GM19372 (cell line): ENCODE measurements at regions not wholly inside any gene's neighbourhood (a gene's known extent, or its start where the extent isn't known, plus 50 kb on each side); places are given as distances from the start of the nearest gene placed in this dataset.

Source experiments
- ATAC-seq: cut with Tn5 transposase; IDR thresholded peaks from one replicate; pipeline ENCODE4 v1.9.1; 2021; ENCODE audit warnings: mild to moderate bottlenecking, low read depth, moderate library complexity; ENCODE audit not compliant: unreplicated experiment

DNA sequence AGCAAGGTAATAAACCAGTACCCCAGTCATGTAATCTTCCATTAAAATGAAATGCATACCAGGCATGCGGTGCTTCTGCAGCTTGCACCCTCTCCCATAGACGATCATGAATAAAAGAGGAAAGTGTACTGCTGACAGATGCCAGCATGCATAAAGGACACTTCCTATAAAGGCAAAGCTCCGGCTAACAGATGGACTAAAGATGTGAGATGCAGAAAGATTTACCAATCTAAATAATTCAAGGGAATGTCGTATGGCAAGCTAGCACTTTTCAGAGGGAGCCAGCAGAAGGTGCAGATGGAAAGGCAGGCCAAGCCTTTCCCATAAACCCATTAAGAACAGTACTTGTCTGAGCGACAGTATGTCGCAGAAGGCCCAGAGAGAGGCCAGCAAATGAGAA, 542.0 kb downstream of the NUF2 start:
- ATAC-seq: no peak

DNA sequence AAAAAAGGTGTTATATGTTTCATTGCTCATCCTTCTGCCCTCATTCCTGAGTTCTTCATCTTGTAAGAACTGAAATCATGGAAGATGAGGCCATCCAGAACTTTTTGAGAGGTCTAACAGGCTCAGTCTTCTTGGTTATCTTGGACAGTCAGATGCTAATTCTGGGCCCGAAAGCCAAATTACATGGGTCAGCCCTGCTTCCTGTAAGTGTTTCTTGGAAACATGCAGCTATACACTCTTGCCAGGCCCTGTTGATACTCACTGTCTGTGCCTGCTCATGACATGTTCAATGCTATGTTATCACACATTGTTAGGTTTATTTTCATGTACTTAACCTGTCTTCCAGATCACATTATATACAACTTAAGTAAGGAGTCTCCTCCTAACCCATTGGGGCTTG, 542.5 kb downstream of the NUF2 start:
- ATAC-seq: no peak

GRCh38 chr1:163866564-163866963, 544.8 kb downstream of the NUF2 start:
- ATAC-seq: no peak

GRCh38 chr1:163870666-163871065, 548.9 kb downstream of the NUF2 start:
- ATAC-seq: no peak

GRCh38 chr1:163872067-163872466, 550.3 kb downstream of the NUF2 start:
- ATAC-seq: no peak

DNA sequence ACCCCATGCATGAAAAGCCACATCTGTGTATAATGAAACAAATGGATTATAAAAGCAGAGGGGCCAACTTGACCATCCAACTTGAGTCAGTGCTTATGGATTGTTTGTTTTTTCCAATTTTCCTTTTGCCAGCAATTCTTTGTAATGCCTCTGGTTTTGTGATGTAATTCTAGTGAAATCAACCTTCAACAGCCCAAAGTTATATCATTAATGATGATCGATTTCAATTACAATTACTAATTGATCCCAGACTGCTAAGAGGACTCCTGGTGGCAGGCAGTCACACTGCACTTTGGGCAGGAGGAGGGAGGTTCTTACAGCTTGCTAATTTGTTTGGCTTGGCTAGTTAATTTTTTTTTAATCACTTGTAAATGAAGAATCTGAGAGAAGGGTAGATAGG, 552.3 kb downstream of the NUF2 start:
- ATAC-seq: no peak

DNA sequence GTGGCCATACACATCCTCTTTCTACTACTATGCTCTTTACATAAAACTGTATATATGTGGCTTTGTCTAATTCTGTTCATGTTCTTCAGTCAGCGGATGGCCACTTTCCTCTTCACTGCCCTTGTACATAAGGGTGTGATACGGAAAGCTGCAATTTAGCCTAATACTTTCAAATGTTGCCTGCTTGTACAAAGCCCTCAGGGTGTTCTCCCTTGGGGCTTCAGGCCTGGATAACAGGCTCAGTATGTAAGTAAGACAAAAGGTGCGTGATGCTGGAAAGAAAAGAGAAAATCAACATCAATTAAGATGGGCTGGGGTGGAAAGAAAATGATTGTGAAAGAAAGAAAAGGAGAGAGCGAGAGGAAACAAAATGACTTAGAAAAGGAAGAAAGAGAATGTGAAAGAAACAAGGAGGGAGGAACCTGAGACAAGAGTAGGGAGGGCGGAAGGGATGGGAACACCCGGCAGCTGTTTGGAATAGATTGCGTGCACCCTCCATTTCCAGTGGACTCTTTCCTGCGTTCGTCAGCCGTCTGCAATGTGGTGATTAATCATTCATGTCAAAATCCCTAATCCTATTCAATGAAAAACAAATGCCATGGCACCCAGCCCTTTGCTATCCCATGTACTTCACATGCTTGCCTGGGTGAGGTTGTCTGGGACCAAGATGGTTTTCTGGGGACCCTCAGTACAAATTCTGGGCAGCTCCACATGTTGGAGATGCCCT, 553.6 kb downstream of the NUF2 start:
- no peak for ATAC-seq

- no peak for ATAC-seq
These were observed 554.2 kb downstream of the NUF2 start for GRCh38 chr1:163875927-163876320.

DNA sequence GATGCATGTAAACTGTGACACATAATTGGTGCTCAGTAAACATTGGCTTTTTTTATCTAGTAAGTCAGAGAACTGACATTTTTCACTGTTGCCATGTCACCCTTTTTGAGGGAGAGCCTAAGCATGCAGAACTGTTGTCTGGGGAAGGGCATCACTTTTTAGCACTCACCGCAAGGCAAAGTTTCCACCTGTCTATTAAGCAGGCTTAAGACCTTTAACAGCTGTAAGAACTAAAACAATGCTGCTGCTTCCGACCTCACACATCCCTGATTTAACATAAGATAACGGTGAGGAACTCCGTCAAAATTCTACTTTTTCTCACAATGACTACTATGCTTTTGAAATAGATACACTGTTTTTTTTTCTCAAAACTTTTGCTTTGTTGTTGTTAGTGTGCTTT, 554.8 kb downstream of the NUF2 start:
- ATAC-seq: no peak

GRCh38 chr1:163877016-163877415, 555.3 kb downstream of the NUF2 start:
- ATAC-seq: no peak

DNA sequence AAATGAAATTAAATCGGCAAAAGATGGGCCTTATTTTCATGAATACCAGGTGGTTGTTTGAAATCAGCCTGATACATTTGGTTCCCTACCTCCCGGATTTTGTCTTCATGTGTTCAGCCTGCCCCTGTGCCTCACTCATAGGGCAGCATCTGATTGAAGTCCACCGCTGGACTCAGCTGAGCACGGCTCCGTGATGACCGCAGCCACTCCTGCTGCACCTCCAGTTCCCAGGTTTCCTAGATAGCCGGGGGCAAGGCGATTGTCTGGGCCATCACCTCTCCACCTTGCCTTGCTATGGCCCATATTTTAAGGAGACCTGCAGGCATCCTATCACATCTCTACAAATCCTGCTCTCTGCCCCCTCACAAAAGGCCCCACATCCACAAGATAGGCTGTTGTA, 563.8 kb downstream of the NUF2 start:
- ATAC-seq: no peak

- no peak for ATAC-seq
These were observed 574.2 kb downstream of the NUF2 start for GRCh38 chr1:163896001-163896400.

GRCh38 chr1:163897412-163898155, 575.8 kb downstream of the NUF2 start:
- ATAC-seq: no peak

DNA sequence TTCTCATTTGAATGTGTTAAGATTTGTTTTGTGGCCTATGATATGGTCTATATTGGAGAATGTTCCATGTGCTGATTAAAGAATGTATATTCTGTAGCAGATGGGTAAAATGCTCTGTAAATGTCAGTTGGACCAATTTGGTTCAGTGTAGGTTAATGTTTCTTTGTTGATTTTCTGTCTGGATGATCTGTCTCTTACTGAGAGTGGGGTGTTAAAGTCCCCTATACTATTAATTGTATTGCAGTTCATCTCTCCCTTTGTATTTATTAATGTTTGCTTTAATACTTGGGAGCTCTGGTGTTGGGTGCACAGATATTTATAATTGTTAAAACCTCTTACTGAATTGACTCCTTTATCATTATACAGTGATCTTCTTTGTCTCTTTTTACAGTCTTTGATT, 584.5 kb downstream of the NUF2 start:
- no peak for ATAC-seq

DNA sequence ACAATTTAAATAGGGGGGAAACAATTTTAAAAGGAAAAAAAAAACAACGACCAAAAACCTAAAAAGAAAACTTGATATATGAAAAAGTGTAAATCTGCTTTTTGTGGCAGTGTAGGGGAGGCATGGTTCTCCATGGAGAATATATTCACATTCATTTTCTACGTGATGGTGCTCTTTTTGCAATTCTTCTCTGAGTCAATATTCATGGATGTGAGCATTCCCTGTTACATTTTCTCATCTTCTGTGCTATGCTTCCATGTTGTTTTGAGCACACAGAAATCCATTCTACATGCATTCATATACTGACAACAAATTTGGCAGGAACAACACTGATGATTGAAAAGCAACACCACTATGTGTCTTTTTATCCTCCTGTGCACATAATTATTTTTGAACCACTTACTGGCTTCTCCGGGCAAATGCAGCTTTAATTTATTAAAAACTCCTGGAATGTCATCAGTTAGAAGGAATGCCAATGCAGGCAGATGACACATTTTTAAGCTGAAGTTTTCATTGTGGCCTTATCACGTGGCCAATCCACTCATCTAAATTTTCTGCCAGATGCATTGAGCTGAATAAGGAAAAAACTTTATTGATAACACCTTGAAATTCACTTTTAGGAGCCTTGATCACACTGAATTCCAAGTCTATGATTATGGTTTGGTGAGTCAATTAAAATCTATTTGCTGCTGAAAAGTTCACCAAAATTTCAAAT, 590.6 kb downstream of the NUF2 start:
- no peak for ATAC-seq

DNA sequence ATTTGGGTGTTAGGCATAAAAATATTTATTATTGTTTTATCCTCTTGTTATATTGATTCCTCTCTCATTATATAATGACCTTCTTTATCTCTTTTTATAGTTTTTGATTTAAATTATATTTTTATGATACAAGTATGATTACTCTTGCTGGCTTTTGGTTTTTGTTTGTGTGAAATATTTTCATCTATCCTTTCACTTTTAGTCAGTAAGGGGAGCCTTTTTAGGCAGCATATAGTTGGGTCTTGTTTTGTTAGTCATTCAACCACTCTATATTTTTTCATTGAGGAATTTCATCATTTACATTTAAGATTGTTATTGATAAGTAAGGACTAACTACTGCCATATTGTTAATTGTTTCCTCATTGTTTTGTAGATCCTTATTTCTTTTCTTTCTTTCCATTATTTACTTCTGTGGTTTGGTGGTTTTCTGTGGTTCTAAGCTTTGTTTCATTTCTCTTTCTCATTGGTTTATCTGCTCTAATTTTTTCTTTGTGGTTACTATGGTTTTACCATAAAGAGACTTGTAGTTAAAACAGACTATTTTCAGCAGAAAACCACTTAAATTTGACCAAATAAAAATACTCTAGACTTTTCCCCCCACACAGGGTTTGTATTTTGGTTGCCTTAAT, 593.1 kb downstream of the NUF2 start:
- ATAC-seq: no peak

DNA sequence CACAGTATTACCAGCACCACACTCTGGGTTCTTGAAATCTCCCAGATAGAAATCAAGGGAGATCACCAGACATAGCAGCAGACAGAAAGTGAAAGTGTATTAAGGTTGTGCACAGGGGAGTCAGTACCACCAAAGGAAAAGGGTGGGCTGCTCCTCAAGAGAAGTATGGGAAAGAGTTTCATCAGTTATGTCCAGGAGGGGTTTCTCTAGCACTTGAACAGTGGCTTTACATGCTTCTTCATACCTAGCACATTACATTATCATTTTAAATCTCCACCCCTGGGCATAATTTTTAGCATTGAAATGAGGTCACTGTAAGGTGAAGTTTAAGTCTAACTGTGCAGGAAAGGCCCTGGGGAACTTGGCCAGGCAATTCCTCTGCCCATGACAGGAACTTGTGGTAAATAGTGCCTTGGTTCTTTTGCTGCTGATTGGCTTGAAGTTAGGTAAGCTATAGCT, 601.0 kb downstream of the NUF2 start:
- ATAC-seq: no peak

GRCh38 chr1:163924041-163924440, 602.3 kb downstream of the NUF2 start:
- ATAC-seq: no peak

GRCh38 chr1:163927493-163927892, 605.7 kb downstream of the NUF2 start:
- ATAC-seq: no peak

GRCh38 chr1:163928069-163928468, 606.3 kb downstream of the NUF2 start:
- no peak for ATAC-seq

DNA sequence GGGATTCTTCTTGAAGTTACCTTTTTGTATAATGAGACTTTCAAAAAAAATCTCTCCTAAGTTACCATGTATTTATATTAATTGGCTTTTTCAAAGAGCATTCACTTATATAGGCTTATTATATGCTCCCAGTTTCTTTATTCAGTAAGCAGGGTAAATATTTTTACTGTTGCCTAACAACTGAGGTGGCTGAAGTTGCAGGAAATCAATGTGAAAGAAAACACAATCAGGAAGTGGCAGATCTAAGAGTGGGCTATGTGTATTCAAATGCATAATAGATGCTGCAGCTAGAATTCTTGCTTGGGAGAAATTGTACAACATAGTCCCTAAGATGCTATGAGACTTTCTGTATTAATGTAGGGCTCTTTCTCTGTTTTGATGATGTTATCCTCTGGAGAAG, 606.9 kb downstream of the NUF2 start:
- ATAC-seq: no peak
